Neural cell (in vitro differentiated cells): ENCODE measurements at regions not wholly inside any gene's neighbourhood (a gene's known extent, or its start where the extent isn't known, plus 50 kb on each side); places are given as distances from the start of the nearest gene placed in this dataset.

Source experiments
- H2AFZ ChIP-seq: fragments of 200-600, 300-800 bp; sonication (generic), shearing (Covaris generic); 2 replicates; pipeline ENCODE4 v1.6.0; 2014; ENCODE audit warnings: low read depth, mild to moderate bottlenecking, antibody characterized with exemption, low read length, moderate library complexity
- H3F3A ChIP-seq: fragments of 200-600 bp; shearing (Covaris generic); 2 replicates; pipeline ENCODE4 v1.6.1; 2016; ENCODE audit warnings: mild to moderate bottlenecking, moderate library complexity, mixed read lengths, antibody characterized with exemption, low read length; ENCODE audit not compliant: insufficient read depth, poor library complexity, severe bottlenecking
- H3K27ac ChIP-seq: fragments of 200-600, 300-800 bp; sonication (generic), shearing (Covaris generic); 2 replicates; pipeline ENCODE4 v1.5.1; 2014; ENCODE audit warnings: mild to moderate bottlenecking, low read length, moderate library complexity
- H3K27me3 ChIP-seq: fragments of 300-800, 200-600 bp; sonication (generic), shearing (Covaris generic); 2 replicates; pipeline ENCODE4 v1.6.0; 2014; ENCODE audit warnings: mild to moderate bottlenecking, low read depth, low read length, moderate library complexity; ENCODE audit not compliant: insufficient read depth
- H3K36me3 ChIP-seq: fragments of 300-800, 200-600 bp; sonication (generic), shearing (Covaris generic); 2 replicates; pipeline ENCODE4 v1.5.1; 2014; ENCODE audit warnings: mild to moderate bottlenecking, antibody characterized with exemption, low read length, moderate library complexity; ENCODE audit not compliant: insufficient read depth
- H3K4me2 ChIP-seq: fragments of 300-800, 200-600 bp; sonication (generic), shearing (Covaris generic); 2 replicates; pipeline ENCODE4 v1.6.0; 2014; ENCODE audit warnings: mild to moderate bottlenecking, low read length
- H3K4me3 ChIP-seq: fragments of 300-800, 200-600 bp; sonication (generic), shearing (Covaris generic); 2 replicates; pipeline ENCODE4 v1.5.1; 2014; ENCODE audit warnings: mild to moderate bottlenecking, low read length, moderate library complexity
- H3K79me2 ChIP-seq: fragments of 200-600 bp; shearing (Covaris generic); replicated peaks from 2 replicates; pipeline ENCODE4 v1.6.0; 2014; ENCODE audit warnings: mild to moderate bottlenecking, low read length, moderate library complexity; ENCODE audit not compliant: insufficient read depth
- H3K9ac ChIP-seq: fragments of 300-800, 200-600 bp; sonication (generic), shearing (Covaris generic); 2 replicates; pipeline ENCODE4 v1.6.1; 2016; ENCODE audit warnings: mild to moderate bottlenecking, low read length, mixed read lengths
- H3K9me2 ChIP-seq: fragments of 200-600 bp; shearing (Covaris generic); 2 replicates; pipeline ENCODE4 v1.6.1; 2016; ENCODE audit warnings: mild to moderate bottlenecking, low read length, mixed read lengths; ENCODE audit not compliant: insufficient read depth
- H3K9me3 ChIP-seq: fragments of 200-600, 300-800 bp; sonication (generic), shearing (Covaris generic); 2 replicates; pipeline ENCODE4 v1.6.1; 2016; ENCODE audit warnings: mild to moderate bottlenecking, mixed run types, low read length, moderate library complexity, mixed read lengths
- H4K20me1 ChIP-seq: fragments of 200-600 bp; shearing (Covaris generic); 2 replicates; pipeline ENCODE4 v1.6.1; 2016; ENCODE audit warnings: mild to moderate bottlenecking, mixed run types; ENCODE audit not compliant: insufficient read depth
- EP300 ChIP-seq: fragments of 450-650 bp; conservative IDR thresholded peaks from 2 replicates; pipeline ENCODE4 v1.6.1; 2014; ENCODE audit warnings: antibody characterized with exemption, mild to moderate bottlenecking, moderate library complexity; ENCODE audit not compliant: poor library complexity, severe bottlenecking
- EZH2 ChIP-seq: fragments of 200-600, 300-800 bp; shearing (Covaris generic), sonication (generic); IDR thresholded peaks from 2 replicates; pipeline ENCODE4 v1.6.1; 2014; ENCODE audit warnings: antibody characterized with exemption, low read length, borderline replicate concordance, mild to moderate bottlenecking; ENCODE audit not compliant: insufficient read depth, poor library complexity, severe bottlenecking
- MXI1 ChIP-seq: fragments of 450-650 bp; conservative IDR thresholded peaks from 2 replicates; pipeline ENCODE4 v1.6.1; 2014; ENCODE audit warnings: antibody characterized with exemption, mild to moderate bottlenecking; ENCODE audit not compliant: poor library complexity, severe bottlenecking
- POLR2AphosphoS5 ChIP-seq: IDR thresholded peaks from 2 replicates; pipeline ENCODE4 v1.6.1; 2012
- RAD21 ChIP-seq: fragments of 450-650 bp; conservative IDR thresholded peaks from 2 replicates; pipeline ENCODE4 v1.6.1; 2014; ENCODE audit warnings: antibody characterized with exemption, mild to moderate bottlenecking, moderate library complexity
- SMC3 ChIP-seq: fragments of 450-650 bp; conservative IDR thresholded peaks from 2 replicates; pipeline ENCODE4 v1.6.1; 2014; ENCODE audit warnings: antibody characterized with exemption, mild to moderate bottlenecking, moderate library complexity; ENCODE audit not compliant: poor library complexity
- TAF1 ChIP-seq: IDR thresholded peaks from 2 replicates; pipeline ENCODE4 v1.6.1; 2012; ENCODE audit warnings: low read depth
- TF ChIP-seq, protein P1 (sequence below): fragments of 450-650 bp; IDR thresholded peaks from 2 replicates; pipeline ENCODE4 v1.5.1; 2014; ENCODE audit warnings: antibody characterized with exemption, mild to moderate bottlenecking, moderate library complexity; ENCODE audit not compliant: poor library complexity, severe bottlenecking
- TF ChIP-seq, protein P2 (sequence below): IDR thresholded peaks from 2 replicates; pipeline ENCODE4 v1.6.1; 2012; ENCODE audit warnings: borderline replicate concordance

DNA sequence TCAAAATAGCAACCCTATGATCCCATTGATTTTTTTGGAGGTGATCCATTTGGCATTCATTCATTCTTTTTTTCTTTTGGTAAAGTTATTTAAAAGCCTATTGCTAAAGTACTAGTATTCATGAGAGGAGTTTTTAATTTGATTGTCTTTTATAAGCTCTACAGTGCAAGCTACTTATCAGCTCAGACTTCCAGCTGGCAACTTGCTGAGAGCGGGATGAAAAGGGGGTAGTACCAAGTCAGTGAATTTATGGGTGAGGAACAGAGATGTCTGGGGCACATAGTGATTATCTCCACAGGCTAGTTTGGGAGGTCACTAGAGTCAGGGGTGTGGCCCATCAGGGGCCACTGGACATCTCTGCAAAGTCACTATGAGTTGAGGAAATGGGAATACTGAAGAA is 202.4 kb downstream of the PIK3C3 start:
- no peaks in the 10 kb centered on the region for H3K27me3 ChIP-seq
- H3K9me3 ChIP-seq = no peaks in the 10 kb centered on the region
- H2AFZ ChIP-seq = no peak overlapping the region
- no peak overlapping the region for H3K4me2 ChIP-seq
- H3K9me2 ChIP-seq = no peaks in the 10 kb centered on the region
- H3F3A ChIP-seq = peaks cover 8% of the 10 kb centered on the region
- no peaks in the 10 kb centered on the region for H3K36me3 ChIP-seq
- H3K4me3 ChIP-seq = no peak overlapping the region
- no peaks in the 10 kb centered on the region for H3K79me2 ChIP-seq
- no peak overlapping the region for H3K27ac ChIP-seq
- H4K20me1 ChIP-seq = no peaks in the 10 kb centered on the region
- TF ChIP-seq, protein P1, sequence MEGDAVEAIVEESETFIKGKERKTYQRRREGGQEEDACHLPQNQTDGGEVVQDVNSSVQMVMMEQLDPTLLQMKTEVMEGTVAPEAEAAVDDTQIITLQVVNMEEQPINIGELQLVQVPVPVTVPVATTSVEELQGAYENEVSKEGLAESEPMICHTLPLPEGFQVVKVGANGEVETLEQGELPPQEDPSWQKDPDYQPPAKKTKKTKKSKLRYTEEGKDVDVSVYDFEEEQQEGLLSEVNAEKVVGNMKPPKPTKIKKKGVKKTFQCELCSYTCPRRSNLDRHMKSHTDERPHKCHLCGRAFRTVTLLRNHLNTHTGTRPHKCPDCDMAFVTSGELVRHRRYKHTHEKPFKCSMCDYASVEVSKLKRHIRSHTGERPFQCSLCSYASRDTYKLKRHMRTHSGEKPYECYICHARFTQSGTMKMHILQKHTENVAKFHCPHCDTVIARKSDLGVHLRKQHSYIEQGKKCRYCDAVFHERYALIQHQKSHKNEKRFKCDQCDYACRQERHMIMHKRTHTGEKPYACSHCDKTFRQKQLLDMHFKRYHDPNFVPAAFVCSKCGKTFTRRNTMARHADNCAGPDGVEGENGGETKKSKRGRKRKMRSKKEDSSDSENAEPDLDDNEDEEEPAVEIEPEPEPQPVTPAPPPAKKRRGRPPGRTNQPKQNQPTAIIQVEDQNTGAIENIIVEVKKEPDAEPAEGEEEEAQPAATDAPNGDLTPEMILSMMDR = no peak
- TF ChIP-seq EP300 (no peak), TAF1 (no peak), SMC3 (no peak), MXI1 (no peak), POLR2AphosphoS5 (no peak), EZH2 (no peak), RAD21 (no peak)
- TF ChIP-seq, protein P2, sequence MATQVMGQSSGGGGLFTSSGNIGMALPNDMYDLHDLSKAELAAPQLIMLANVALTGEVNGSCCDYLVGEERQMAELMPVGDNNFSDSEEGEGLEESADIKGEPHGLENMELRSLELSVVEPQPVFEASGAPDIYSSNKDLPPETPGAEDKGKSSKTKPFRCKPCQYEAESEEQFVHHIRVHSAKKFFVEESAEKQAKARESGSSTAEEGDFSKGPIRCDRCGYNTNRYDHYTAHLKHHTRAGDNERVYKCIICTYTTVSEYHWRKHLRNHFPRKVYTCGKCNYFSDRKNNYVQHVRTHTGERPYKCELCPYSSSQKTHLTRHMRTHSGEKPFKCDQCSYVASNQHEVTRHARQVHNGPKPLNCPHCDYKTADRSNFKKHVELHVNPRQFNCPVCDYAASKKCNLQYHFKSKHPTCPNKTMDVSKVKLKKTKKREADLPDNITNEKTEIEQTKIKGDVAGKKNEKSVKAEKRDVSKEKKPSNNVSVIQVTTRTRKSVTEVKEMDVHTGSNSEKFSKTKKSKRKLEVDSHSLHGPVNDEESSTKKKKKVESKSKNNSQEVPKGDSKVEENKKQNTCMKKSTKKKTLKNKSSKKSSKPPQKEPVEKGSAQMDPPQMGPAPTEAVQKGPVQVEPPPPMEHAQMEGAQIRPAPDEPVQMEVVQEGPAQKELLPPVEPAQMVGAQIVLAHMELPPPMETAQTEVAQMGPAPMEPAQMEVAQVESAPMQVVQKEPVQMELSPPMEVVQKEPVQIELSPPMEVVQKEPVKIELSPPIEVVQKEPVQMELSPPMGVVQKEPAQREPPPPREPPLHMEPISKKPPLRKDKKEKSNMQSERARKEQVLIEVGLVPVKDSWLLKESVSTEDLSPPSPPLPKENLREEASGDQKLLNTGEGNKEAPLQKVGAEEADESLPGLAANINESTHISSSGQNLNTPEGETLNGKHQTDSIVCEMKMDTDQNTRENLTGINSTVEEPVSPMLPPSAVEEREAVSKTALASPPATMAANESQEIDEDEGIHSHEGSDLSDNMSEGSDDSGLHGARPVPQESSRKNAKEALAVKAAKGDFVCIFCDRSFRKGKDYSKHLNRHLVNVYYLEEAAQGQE = no peak
- H3K9ac ChIP-seq = no peak overlapping the region

DNA sequence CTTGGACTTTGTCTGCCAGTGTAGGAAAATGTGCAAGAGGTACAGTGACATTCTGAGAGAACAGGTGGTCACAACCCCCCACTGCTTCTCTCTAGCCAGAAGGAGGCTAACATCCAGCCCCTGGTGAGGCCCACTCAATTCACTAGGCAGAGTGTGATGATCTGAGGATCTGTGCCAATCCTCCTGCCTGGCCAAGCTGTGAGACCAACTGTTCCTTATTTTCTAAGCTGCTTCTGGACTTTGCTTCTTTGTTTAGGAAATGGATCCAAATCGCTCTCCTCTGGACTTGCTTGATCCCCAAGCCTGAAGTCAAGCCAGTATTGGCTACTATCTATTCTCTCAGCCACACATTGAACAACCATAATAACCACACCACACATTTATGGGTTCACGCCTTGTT is 202.8 kb downstream of the PIK3C3 start:
- Histone ChIP-seq H4K20me1 (no peaks in the 10 kb centered on the region), H3K27ac (no peak overlapping the region), H3K79me2 (no peaks in the 10 kb centered on the region), H3K9me3 (no peaks in the 10 kb centered on the region), H3F3A (peaks cover 8% of the 10 kb centered on the region), H3K27me3 (no peaks in the 10 kb centered on the region), H2AFZ (no peak overlapping the region), H3K9ac (no peak overlapping the region), H3K4me2 (no peak overlapping the region), H3K4me3 (no peak overlapping the region), H3K36me3 (no peaks in the 10 kb centered on the region), H3K9me2 (no peaks in the 10 kb centered on the region)
- TF ChIP-seq POLR2AphosphoS5 (no peak), EP300 (no peak), EZH2 (no peak), MXI1 (no peak), RAD21 (no peak), TAF1 (no peak), SMC3 (no peak)
- TF ChIP-seq, protein P1 = no peak
- TF ChIP-seq, protein P2 = no peak
